ENCODE measurements at regions not wholly inside any gene's neighbourhood (a gene's known extent, or its start where the extent isn't known, plus 50 kb on each side); places are given as distances from the start of the nearest gene placed in this dataset.

DNA sequence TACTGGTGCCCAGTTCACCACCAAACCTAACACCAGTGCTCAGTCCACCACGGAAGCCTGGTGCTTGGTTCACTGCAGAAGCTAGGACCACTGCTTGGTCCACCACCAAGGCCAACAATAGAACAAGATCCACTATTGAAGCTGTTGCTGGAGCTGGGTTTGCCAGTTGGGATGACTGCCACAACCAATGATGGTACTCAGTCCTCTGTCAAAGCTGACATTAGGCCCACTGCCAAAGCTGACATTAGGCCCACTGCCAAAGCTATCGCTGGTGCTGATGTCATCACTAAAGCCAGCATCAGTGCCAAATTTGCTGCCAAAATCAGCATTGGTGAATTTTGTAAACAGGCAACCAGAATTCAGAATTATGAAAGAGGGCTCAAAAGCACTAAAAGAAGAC lies 1850.2 kb upstream of the RAG2 start (continued):
- TF ChIP-seq NFKBIZ (CRISPR knock-in tag; IDR thresholded peaks at IDR 0.05) (no peak), HNF4A (CRISPR knock-in tag; IDR thresholded peaks at IDR 0.05) (no peak), TIGD3 (CRISPR knock-in tag; IDR thresholded peaks at IDR 0.05; ENCODE audit: borderline replicate concordance) (no peak), FOXP4 (CRISPR knock-in tag; IDR thresholded peaks at IDR 0.05) (no peak), ZNF839 (CRISPR knock-in tag; IDR thresholded peaks at IDR 0.05; ENCODE audit: borderline replicate concordance) (no peak), RBFOX2 (IDR thresholded peaks at IDR 0.05; ENCODE audit: low read depth, low read length) (no peak), ZBTB43 (CRISPR knock-in tag; conservative IDR thresholded peaks at IDR 0.05) (no peak), ZNF780A (CRISPR knock-in tag; IDR thresholded peaks at IDR 0.05) (no peak), ZNF572 (CRISPR knock-in tag; IDR thresholded peaks at IDR 0.05) (no peak)
- TF ChIP-seq, protein P1, sequence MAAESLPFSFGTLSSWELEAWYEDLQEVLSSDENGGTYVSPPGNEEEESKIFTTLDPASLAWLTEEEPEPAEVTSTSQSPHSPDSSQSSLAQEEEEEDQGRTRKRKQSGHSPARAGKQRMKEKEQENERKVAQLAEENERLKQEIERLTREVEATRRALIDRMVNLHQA (CRISPR knock-in tag; IDR thresholded peaks at IDR 0.05) = no peak
- TF ChIP-seq, protein P2, sequence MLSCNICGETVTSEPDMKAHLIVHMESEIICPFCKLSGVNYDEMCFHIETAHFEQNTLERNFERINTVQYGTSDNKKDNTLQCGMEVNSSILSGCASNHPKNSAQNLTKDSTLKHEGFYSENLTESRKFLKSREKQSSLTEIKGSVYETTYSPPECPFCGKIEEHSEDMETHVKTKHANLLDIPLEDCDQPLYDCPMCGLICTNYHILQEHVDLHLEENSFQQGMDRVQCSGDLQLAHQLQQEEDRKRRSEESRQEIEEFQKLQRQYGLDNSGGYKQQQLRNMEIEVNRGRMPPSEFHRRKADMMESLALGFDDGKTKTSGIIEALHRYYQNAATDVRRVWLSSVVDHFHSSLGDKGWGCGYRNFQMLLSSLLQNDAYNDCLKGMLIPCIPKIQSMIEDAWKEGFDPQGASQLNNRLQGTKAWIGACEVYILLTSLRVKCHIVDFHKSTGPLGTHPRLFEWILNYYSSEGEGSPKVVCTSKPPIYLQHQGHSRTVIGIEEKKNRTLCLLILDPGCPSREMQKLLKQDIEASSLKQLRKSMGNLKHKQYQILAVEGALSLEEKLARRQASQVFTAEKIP (CRISPR knock-in tag; IDR thresholded peaks at IDR 0.05; ENCODE audit: borderline replicate concordance) = no peak

Measured in HepG2 (cell line).